ENCODE measurements at regions not wholly inside any gene's neighbourhood (a gene's known extent, or its start where the extent isn't known, plus 50 kb on each side); places are given as distances from the start of the nearest gene placed in this dataset.

GRCh38 chr3:159685801-159686200, 302.8 kb upstream of the IL12A start:
- intact Hi-C loops (cut with DNase I): no loop called here
- no peaks in the 10 kb centered on the region for H3K9me3 ChIP-seq
- TF ChIP-seq POLR2AphosphoS5 (IDR thresholded peaks at IDR 0.05) (no peak), POLR2A (IDR thresholded peaks at IDR 0.05) (no peak), EP300 (IDR thresholded peaks at IDR 0.05) (no peak), CTCF (IDR thresholded peaks at IDR 0.05) (no peak)
- no peaks in the 10 kb centered on the region for H3K4me1 ChIP-seq
- H3K4me3 ChIP-seq: no peak overlapping the region
- no peak for DNase-seq
- H3K27me3 ChIP-seq: no peaks in the 10 kb centered on the region
- no peaks in the 10 kb centered on the region for H3K36me3 ChIP-seq
- H3K27ac ChIP-seq: no peak overlapping the region

GRCh38 chr3:159693226-159693625, 295.4 kb upstream of the IL12A start:
- 79 to 86% methylated on average over 4 of the region's 4 CpGs for WGBS, 2 donors
- no peaks in the 10 kb centered on the region for H3K36me3 ChIP-seq
- no peaks in the 10 kb centered on the region for H3K27me3 ChIP-seq
- H3K9me3 ChIP-seq: no peaks in the 10 kb centered on the region
- H3K27ac ChIP-seq: no peak overlapping the region
- H3K4me1 ChIP-seq: no peaks in the 10 kb centered on the region
- intact Hi-C loops (cut with DNase I): no loop called here
- DNase-seq: no peak
- H3K4me3 ChIP-seq: no peak overlapping the region
- TF ChIP-seq POLR2AphosphoS5 (IDR thresholded peaks at IDR 0.05) (no peak), CTCF (IDR thresholded peaks at IDR 0.05) (no peak), POLR2A (IDR thresholded peaks at IDR 0.05) (no peak)

GRCh38 chr3:159711560-159712333, 276.9 kb upstream of the IL12A start:
- Histone ChIP-seq H3K4me3 (no peak overlapping the region), H3K36me3 (no peaks in the 10 kb centered on the region), H3K4me1 (peaks cover 0 to 5% (median 0%) of the 10 kb centered on the region in 4 donors), H3K9me3 (peaks cover 0 to 8% (median 0%) of the 10 kb centered on the region in 4 donors), H3K27ac (peak overlapping the region in 1 of 4 donors; percentile 14), H3K27me3 (no peaks in the 10 kb centered on the region)
- TF ChIP-seq POLR2A (IDR thresholded peaks at IDR 0.05) (no peak), CTCF (IDR thresholded peaks at IDR 0.05) (no peak), EP300 (IDR thresholded peaks at IDR 0.05) (no peak), POLR2AphosphoS5 (IDR thresholded peaks at IDR 0.05) (no peak)
- intact Hi-C loops (cut with DNase I): no loop called here
- 48 to 62% methylated on average over 7 of the region's 7 CpGs for WGBS, 2 donors
- no peak for DNase-seq

GRCh38 chr3:159721324-159721723, 267.3 kb upstream of the IL12A start:
- DNase-seq: no peak
- no peak overlapping the region for H3K27ac ChIP-seq
- H3K4me3 ChIP-seq: no peak overlapping the region
- no peaks in the 10 kb centered on the region for H3K9me3 ChIP-seq
- intact Hi-C loops (cut with DNase I): no loop called here
- WGBS, 2 donors: 70 to 74% methylated on average over 2 of the region's 2 CpGs
- TF ChIP-seq POLR2AphosphoS5 (IDR thresholded peaks at IDR 0.05): no peak
- no peak for TF ChIP-seq CTCF (IDR thresholded peaks at IDR 0.05)
- no peak for TF ChIP-seq POLR2A (IDR thresholded peaks at IDR 0.05)
- TF ChIP-seq EP300 (IDR thresholded peaks at IDR 0.05): no peak
- no peaks in the 10 kb centered on the region for H3K27me3 ChIP-seq
- H3K4me1 ChIP-seq: no peaks in the 10 kb centered on the region
- no peaks in the 10 kb centered on the region for H3K36me3 ChIP-seq

- no peak overlapping the region for H3K4me3 ChIP-seq
- H3K9me3 ChIP-seq: no peaks in the 10 kb centered on the region
- TF ChIP-seq POLR2A (IDR thresholded peaks at IDR 0.05) (no peak), POLR2AphosphoS5 (IDR thresholded peaks at IDR 0.05) (no peak), CTCF (IDR thresholded peaks at IDR 0.05) (no peak), EP300 (IDR thresholded peaks at IDR 0.05) (no peak)
- DNase-seq: no peak
- intact Hi-C loops (cut with DNase I): no loop called here
- no peaks in the 10 kb centered on the region for H3K4me1 ChIP-seq
- no peaks in the 10 kb centered on the region for H3K27me3 ChIP-seq
- H3K27ac ChIP-seq: no peak overlapping the region
- no peaks in the 10 kb centered on the region for H3K36me3 ChIP-seq
Observed at GRCh38 chr3:159723295-159723694, 265.3 kb upstream of the IL12A start.
